ENCODE measurements at regions not wholly inside any gene's neighbourhood (a gene's known extent, or its start where the extent isn't known, plus 50 kb on each side); places are given as distances from the start of the nearest gene placed in this dataset.

DNA sequence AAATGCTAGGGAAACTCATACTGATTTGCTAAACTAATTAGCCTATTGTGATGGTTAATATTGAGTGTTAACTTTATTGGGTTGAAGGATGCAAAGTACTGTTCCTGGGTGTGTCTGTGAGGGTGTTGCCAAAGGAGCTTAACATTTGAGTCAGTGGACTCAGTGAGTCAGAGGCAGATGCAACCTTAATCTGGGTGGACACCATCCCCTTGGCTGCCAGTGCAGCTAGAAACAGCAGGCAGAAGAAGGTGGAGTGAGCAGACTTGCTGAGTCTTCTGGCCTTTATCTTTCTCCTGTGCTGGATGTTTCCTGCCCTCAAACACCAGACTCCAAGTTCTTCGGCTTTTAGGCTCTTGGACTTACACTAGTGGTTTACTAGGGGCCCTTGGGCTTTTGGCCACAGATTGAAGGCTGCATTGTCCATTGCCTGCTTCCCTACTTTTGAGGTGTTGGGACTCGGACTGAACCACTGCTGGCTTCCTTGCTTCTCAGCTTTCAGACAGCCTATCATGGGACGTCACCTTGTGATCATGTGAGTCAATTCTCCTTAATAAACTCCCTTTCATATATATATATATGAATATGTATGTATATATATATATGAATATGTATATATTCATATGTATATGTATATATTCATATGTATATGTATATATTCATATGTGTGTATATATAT lies 69.7 kb downstream of the RPRM start:
- TF ChIP-seq EZH2phosphoT487 (IDR thresholded peaks at IDR 0.05; ENCODE audit: borderline replicate concordance, low read length) = no peak
- TF ChIP-seq, protein P1, sequence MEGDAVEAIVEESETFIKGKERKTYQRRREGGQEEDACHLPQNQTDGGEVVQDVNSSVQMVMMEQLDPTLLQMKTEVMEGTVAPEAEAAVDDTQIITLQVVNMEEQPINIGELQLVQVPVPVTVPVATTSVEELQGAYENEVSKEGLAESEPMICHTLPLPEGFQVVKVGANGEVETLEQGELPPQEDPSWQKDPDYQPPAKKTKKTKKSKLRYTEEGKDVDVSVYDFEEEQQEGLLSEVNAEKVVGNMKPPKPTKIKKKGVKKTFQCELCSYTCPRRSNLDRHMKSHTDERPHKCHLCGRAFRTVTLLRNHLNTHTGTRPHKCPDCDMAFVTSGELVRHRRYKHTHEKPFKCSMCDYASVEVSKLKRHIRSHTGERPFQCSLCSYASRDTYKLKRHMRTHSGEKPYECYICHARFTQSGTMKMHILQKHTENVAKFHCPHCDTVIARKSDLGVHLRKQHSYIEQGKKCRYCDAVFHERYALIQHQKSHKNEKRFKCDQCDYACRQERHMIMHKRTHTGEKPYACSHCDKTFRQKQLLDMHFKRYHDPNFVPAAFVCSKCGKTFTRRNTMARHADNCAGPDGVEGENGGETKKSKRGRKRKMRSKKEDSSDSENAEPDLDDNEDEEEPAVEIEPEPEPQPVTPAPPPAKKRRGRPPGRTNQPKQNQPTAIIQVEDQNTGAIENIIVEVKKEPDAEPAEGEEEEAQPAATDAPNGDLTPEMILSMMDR (IDR thresholded peaks at IDR 0.05; ENCODE audit: low read depth, low read length, poor library complexity, severe bottlenecking) = no peak
- no peak overlapping the region for H3K4me2 ChIP-seq (ENCODE audit: low read length)
- H3K9me2 ChIP-seq (replicated peaks; ENCODE audit: control insufficient read depth, low read length) = no peaks in the 10 kb centered on the region
- no peak overlapping the region for H3K27ac ChIP-seq (ENCODE audit: low read depth, low read length)
- H3K79me2 ChIP-seq (ENCODE audit: control insufficient read depth, low read length) = no peaks in the 10 kb centered on the region
- no peak overlapping the region for H3K4me3 ChIP-seq (ENCODE audit: low read length)
- no peaks in the 10 kb centered on the region; the same call in 1 of the 2 replicates for H3K9me3 ChIP-seq (ENCODE audit: control insufficient read depth, insufficient read depth, low read length)
- H3K27me3 ChIP-seq (ENCODE audit: control insufficient read depth, low read length) = no peaks in the 10 kb centered on the region
- no peaks in the 10 kb centered on the region for H3K36me3 ChIP-seq (ENCODE audit: control insufficient read depth, low read length)
- no peaks in the 10 kb centered on the region for H3F3A ChIP-seq (ENCODE audit: control insufficient read depth, insufficient read depth)
- no peaks in the 10 kb centered on the region for H3K4me1 ChIP-seq (ENCODE audit: control insufficient read depth, low read length)
- H4K20me1 ChIP-seq (ENCODE audit: control insufficient read depth, insufficient read depth, low read depth, low read length) = no peaks in the 10 kb centered on the region

DNA sequence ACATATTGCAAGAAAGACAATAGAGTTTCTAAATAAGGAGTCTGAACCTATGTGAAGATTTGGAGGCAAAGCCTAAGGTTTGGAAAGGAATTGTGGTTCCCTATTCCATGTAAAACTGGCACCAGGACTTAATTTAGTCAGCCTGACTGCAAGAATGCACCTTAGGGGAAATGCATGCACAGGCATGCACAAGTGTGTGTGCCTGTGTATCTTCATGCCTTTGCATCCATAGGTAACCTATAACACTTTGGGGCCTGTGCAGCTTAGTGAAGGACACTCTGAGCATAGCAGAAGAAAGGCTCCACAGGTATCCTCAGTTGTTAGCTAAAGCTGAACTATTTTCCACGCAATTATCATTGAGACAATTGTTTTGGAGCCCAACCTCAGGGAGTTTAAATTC lies 73.4 kb downstream of the RPRM start:
- no peak overlapping the region for H3K27ac ChIP-seq (ENCODE audit: low read depth, low read length)
- H3F3A ChIP-seq (ENCODE audit: control insufficient read depth, insufficient read depth) = no peaks in the 10 kb centered on the region
- no peaks in the 10 kb centered on the region for H4K20me1 ChIP-seq (ENCODE audit: control insufficient read depth, insufficient read depth, low read depth, low read length)
- H3K36me3 ChIP-seq (ENCODE audit: control insufficient read depth, low read length) = no peaks in the 10 kb centered on the region
- H3K9me3 ChIP-seq (ENCODE audit: control insufficient read depth, insufficient read depth, low read length) = no peaks in the 10 kb centered on the region; the same call in 1 of the 2 replicates
- TF ChIP-seq, protein P1 (IDR thresholded peaks at IDR 0.05; ENCODE audit: low read depth, low read length, poor library complexity, severe bottlenecking) = no peak
- TF ChIP-seq EZH2phosphoT487 (IDR thresholded peaks at IDR 0.05; ENCODE audit: borderline replicate concordance, low read length) = no peak
- no peaks in the 10 kb centered on the region for H3K79me2 ChIP-seq (ENCODE audit: control insufficient read depth, low read length)
- no peaks in the 10 kb centered on the region for H3K4me1 ChIP-seq (ENCODE audit: control insufficient read depth, low read length)
- no peaks in the 10 kb centered on the region for H3K27me3 ChIP-seq (ENCODE audit: control insufficient read depth, low read length)
- H3K9me2 ChIP-seq (replicated peaks; ENCODE audit: control insufficient read depth, low read length) = no peaks in the 10 kb centered on the region
- no peak overlapping the region for H3K4me2 ChIP-seq (ENCODE audit: low read length)
- no peak overlapping the region for H3K4me3 ChIP-seq (ENCODE audit: low read length)

DNA sequence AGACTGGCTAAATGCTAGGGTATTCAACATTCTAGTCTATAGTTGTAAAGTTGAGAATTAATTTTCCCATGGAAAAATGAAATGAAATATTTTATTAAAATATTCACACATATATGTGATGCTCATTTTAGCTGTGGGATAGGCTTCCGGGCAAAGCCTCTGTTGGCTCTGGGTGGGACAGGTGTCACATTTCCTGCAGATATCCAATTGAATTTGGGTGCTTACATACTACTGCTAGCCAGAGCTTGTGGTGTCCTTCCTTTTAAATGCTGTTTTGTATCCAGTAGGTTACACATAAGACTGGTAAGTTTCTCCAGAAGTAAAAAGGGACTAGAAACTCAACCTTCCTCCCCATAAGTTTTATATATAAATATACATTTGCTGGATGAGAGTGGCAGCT lies 73.8 kb downstream of the RPRM start:
- Histone ChIP-seq H4K20me1 (ENCODE audit: control insufficient read depth, insufficient read depth, low read depth, low read length) (no peaks in the 10 kb centered on the region), H3K9me3 (ENCODE audit: control insufficient read depth, insufficient read depth, low read length) (no peaks in the 10 kb centered on the region; the same call in 1 of the 2 replicates), H3K9me2 (replicated peaks; ENCODE audit: control insufficient read depth, low read length) (no peaks in the 10 kb centered on the region), H3F3A (ENCODE audit: control insufficient read depth, insufficient read depth) (no peaks in the 10 kb centered on the region), H3K36me3 (ENCODE audit: control insufficient read depth, low read length) (no peaks in the 10 kb centered on the region), H3K4me1 (ENCODE audit: control insufficient read depth, low read length) (no peaks in the 10 kb centered on the region), H3K4me2 (ENCODE audit: low read length) (no peak overlapping the region), H3K27ac (ENCODE audit: low read depth, low read length) (no peak overlapping the region), H3K4me3 (ENCODE audit: low read length) (no peak overlapping the region), H3K27me3 (ENCODE audit: control insufficient read depth, low read length) (no peaks in the 10 kb centered on the region), H3K79me2 (ENCODE audit: control insufficient read depth, low read length) (no peaks in the 10 kb centered on the region)
- TF ChIP-seq, protein P1 (IDR thresholded peaks at IDR 0.05; ENCODE audit: low read depth, low read length, poor library complexity, severe bottlenecking) = no peak
- no peak for TF ChIP-seq EZH2phosphoT487 (IDR thresholded peaks at IDR 0.05; ENCODE audit: borderline replicate concordance, low read length)

Measured in DOHH2 (cell line).